ENCODE measurements at regions not wholly inside any gene's neighbourhood (a gene's known extent, or its start where the extent isn't known, plus 50 kb on each side); places are given as distances from the start of the nearest gene placed in this dataset.

- no peak for TF ChIP-seq CTCF (IDR thresholded peaks at IDR 0.05)
Measured at GRCh38 chr1:58090640-58091039, 455.9 kb downstream of the OMA1 start.

- TF ChIP-seq CTCF (IDR thresholded peaks at IDR 0.05), result no peak
Measured at GRCh38 chr1:58089898-58090534, 456.5 kb downstream of the OMA1 start.

- TF ChIP-seq CTCF (IDR thresholded peaks at IDR 0.05), result no peak
Measured at GRCh38 chr1:58084266-58084665, 462.3 kb downstream of the OMA1 start.

GRCh38 chr1:58082596-58082995 is 463.9 kb downstream of the OMA1 start:
- TF ChIP-seq CTCF (IDR thresholded peaks at IDR 0.05), result no peak

- TF ChIP-seq CTCF (IDR thresholded peaks at IDR 0.05), result no peak
Measured at GRCh38 chr1:58076258-58076657, 470.3 kb downstream of the OMA1 start.

- TF ChIP-seq CTCF (IDR thresholded peaks at IDR 0.05), result no peak
Measured at GRCh38 chr1:58075188-58075578, 471.3 kb downstream of the OMA1 start.

- TF ChIP-seq CTCF (IDR thresholded peaks at IDR 0.05), result no peak
Measured at GRCh38 chr1:58072450-58072849, 474.1 kb downstream of the OMA1 start.

- no peak for TF ChIP-seq CTCF (IDR thresholded peaks at IDR 0.05)
Measured at GRCh38 chr1:58067082-58067481, 479.4 kb downstream of the OMA1 start.
